ENCODE measurements at regions not wholly inside any gene's neighbourhood (a gene's known extent, or its start where the extent isn't known, plus 50 kb on each side); places are given as distances from the start of the nearest gene placed in this dataset.

DNA sequence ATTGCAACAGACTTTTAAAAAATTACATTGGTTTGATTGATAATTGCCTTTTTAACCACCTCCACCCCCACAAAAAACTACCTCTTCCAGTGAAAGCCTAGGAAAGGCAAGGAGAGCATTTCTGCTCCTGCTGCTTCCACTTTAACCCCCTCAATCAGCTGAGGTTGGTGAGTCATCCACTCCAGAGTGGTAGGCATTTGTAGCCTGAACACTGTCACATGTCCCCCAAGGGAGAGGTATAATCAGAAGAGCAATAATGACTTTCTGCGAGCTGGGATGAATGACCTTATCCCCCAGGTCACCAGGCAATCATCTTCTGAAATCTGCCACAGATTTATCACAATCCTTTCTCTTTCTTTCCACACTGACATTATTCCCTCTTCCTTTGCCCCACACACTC lies 126.6 kb upstream of the CAMK1G start:
- H3K4me1 ChIP-seq (ENCODE audit: insufficient read depth, low read length) = peaks cover 28% of the 10 kb centered on the region
- H3K9me3 ChIP-seq (ENCODE audit: control insufficient read depth, insufficient read depth, low read length) = peaks cover 15% of the 10 kb centered on the region
- H3K9ac ChIP-seq (ENCODE audit: low read depth, low read length) = no peak overlapping the region
- peaks cover 25% of the 10 kb centered on the region; the same call in 1 of the 2 replicates for H3K36me3 ChIP-seq (ENCODE audit: insufficient read depth, low read length)

DNA sequence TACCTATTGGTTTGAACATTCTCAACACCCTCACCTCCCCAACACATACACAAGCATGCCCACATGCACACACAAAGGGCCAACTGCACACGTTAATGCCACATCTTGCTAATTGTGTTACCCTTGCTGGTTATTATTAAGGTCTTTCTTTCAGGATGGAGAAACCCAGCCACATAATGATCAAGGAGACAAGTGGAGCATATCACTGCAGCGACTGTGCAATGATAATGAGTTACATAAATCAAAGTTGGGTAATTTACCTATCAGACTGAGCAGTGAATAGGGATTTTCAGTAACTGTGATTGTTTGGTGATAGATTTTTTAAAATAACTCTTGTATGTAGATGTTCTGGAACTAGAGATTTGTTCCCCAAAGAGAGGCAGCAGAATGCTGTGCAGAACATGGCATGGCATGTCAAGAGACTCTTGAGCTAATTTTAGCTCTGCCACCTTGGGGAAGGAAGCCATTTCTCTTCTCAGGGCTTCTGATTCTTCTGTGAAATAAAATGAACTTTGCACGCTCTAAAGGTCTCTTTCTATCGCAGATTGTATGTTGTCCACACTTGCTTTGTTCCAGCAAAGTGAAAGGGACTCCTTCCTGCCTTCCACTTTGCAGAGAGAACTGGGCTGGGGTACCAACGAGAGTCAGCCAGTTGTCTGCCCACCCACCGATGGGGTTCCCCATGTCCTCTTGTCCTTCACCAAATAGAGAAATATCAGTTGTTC lies 126.0 kb upstream of the CAMK1G start:
- Histone ChIP-seq H3K9ac (ENCODE audit: low read depth, low read length) (no peak overlapping the region), H3K4me1 (ENCODE audit: insufficient read depth, low read length) (peaks cover 28% of the 10 kb centered on the region), H3K36me3 (ENCODE audit: insufficient read depth, low read length) (peaks cover 25% of the 10 kb centered on the region; the same call in 1 of the 2 replicates), H3K9me3 (ENCODE audit: control insufficient read depth, insufficient read depth, low read length) (peaks cover 20% of the 10 kb centered on the region)

DNA sequence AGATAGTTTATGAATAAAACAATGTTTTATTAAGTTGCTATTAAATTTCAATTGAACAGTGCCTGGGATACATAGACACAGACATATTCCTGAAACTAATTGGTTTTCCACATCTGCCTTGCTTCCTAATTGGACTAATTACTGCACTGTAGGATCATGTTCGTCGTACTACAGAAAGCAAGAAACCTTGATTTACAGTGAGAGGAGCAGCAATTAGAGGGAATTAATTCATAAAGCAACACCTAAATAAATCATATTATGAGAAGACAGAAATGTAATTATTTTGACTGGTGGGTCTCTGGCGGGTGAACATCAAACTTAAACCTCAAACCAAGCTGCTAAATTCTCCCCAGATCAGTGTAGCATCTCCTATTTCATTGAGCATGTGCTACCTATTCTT lies 124.6 kb upstream of the CAMK1G start:
- peaks cover 26% of the 10 kb centered on the region; the same call in 1 of the 2 replicates for H3K36me3 ChIP-seq (ENCODE audit: insufficient read depth, low read length)
- no peak overlapping the region for H3K9ac ChIP-seq (ENCODE audit: low read depth, low read length)
- peaks cover 26% of the 10 kb centered on the region for H3K4me1 ChIP-seq (ENCODE audit: insufficient read depth, low read length)
- H3K9me3 ChIP-seq (ENCODE audit: control insufficient read depth, insufficient read depth, low read length) = peaks cover 33% of the 10 kb centered on the region

DNA sequence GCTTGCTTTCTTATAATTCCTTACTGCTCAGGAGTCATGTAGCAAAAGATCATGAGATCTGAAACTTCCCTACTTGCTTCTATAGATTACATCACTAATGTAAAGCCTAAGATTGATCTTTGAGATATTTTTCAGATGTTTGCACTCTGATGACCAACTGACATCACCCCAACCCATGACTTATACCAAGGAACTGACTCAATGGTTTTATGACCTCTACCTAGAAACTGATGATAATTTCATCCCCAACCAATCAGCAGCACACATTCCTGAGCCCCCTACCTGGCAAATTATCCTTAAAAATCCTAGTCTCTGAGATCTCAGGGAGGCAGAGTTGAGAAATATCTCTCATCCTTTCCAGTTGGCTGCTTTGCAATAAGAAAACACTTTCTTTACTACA lies 122.3 kb upstream of the CAMK1G start:
- H3K4me1 ChIP-seq (ENCODE audit: insufficient read depth, low read length) = peaks cover 4% of the 10 kb centered on the region; the same call in 1 of the 2 replicates
- peaks cover 15% of the 10 kb centered on the region; the same call in 1 of the 2 replicates for H3K36me3 ChIP-seq (ENCODE audit: insufficient read depth, low read length)
- peaks cover 33% of the 10 kb centered on the region for H3K9me3 ChIP-seq (ENCODE audit: control insufficient read depth, insufficient read depth, low read length)
- H3K9ac ChIP-seq (ENCODE audit: low read depth, low read length) = no peak overlapping the region

DNA sequence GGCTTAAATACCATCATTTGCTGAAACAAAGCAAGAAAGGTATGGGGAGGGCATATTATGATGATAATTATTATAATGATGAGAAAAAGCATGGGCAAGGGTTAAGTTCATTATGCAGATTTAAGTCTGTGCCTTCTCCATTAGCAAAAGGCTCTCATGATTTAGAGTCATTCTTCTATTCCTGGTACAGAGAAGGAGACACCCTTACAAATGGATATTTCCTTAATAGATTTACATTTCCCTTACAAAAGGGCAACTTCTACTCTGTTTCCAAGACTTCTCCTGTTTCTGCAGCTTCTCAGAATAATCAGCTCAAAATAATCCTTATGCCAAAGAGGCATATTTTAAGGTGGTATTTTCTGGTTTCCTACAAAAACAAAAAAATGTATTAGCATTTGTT lies 121.1 kb upstream of the CAMK1G start:
- H3K9me3 ChIP-seq (ENCODE audit: control insufficient read depth, insufficient read depth, low read length) = peaks cover 35% of the 10 kb centered on the region
- H3K9ac ChIP-seq (ENCODE audit: low read depth, low read length) = no peak overlapping the region
- H3K4me1 ChIP-seq (ENCODE audit: insufficient read depth, low read length) = no peaks in the 10 kb centered on the region
- peaks cover 6% of the 10 kb centered on the region; the same call in 1 of the 2 replicates for H3K36me3 ChIP-seq (ENCODE audit: insufficient read depth, low read length)

DNA sequence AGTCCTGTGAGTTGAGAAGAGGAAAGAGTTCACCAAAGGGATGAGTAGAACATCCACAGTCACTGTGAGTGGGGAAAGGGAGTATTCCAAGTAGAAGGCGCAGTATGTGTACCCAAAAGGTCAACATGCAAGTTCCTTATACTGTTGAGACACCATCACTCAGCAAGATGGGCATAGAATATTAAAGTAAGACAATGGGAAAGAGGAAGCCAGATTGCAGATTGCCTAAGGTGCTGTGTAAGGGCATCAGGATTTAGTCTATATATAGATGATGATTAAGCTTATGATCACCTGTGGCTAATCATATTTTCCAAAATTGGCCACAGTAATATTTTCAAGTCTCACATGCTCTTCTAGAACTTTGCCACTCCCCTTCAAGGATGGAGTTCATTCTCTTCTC lies 120.1 kb upstream of the CAMK1G start:
- Histone ChIP-seq H3K9me3 (ENCODE audit: control insufficient read depth, insufficient read depth, low read length) (peaks cover 36% of the 10 kb centered on the region), H3K4me1 (ENCODE audit: insufficient read depth, low read length) (no peaks in the 10 kb centered on the region), H3K36me3 (ENCODE audit: insufficient read depth, low read length) (peaks cover 3% of the 10 kb centered on the region; the same call in 1 of the 2 replicates), H3K9ac (ENCODE audit: low read depth, low read length) (no peak overlapping the region)

DNA sequence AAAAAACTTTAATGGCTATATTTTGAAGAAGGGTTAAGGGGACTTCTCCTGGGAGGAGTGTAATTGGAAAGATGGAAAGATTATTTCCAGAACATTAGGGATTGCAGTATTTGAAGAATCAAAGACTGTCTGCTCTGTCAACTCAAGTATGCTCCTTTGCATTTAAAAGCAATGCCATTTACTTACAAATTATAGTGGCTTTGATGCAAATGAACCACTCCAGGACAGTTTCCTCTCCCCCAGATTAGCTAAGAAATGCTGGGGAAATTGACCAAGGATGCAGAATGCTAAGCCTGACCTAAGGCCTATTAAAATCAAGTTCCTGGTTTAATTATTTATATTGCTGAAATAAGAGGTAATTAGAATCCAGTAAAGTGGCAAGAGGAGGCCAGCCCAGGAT lies 110.5 kb upstream of the CAMK1G start:
- Histone ChIP-seq H3K4me1 (ENCODE audit: insufficient read depth, low read length) (0 out of 2 replicates have a peak, but pooled peaks cover 6% of the 10 kb centered on the region), H3K9ac (ENCODE audit: low read depth, low read length) (no peak overlapping the region), H3K36me3 (ENCODE audit: insufficient read depth, low read length) (peaks cover 3% of the 10 kb centered on the region; the same call in 1 of the 2 replicates), H3K9me3 (ENCODE audit: control insufficient read depth, insufficient read depth, low read length) (peaks cover 22% of the 10 kb centered on the region)

DNA sequence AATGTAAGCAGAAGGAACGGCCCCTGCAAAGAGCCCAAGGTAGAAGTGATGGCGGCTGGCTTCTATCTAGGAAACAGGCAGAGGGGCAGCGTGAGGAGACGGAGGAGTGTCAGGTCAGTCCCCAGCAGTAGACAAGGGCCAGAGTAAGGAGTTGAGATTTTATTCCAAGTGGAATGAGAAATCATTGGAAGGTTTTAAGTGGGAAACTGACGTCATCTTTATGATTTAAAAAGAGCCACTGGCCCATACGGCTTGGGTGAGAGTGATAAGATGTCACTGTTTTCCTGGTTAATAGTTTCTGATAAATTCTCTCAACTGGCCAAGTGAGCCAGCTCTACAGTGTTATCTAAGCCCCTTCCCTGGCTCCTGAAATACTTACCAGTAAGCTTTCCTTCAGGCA lies 103.2 kb upstream of the CAMK1G start:
- no peaks in the 10 kb centered on the region for H3K4me1 ChIP-seq (ENCODE audit: insufficient read depth, low read length)
- no peaks in the 10 kb centered on the region for H3K36me3 ChIP-seq (ENCODE audit: insufficient read depth, low read length)
- H3K9ac ChIP-seq (ENCODE audit: low read depth, low read length) = no peak overlapping the region
- H3K9me3 ChIP-seq (ENCODE audit: control insufficient read depth, insufficient read depth, low read length) = 0 out of 2 replicates have a peak, but pooled peaks cover 2% of the 10 kb centered on the region

DNA sequence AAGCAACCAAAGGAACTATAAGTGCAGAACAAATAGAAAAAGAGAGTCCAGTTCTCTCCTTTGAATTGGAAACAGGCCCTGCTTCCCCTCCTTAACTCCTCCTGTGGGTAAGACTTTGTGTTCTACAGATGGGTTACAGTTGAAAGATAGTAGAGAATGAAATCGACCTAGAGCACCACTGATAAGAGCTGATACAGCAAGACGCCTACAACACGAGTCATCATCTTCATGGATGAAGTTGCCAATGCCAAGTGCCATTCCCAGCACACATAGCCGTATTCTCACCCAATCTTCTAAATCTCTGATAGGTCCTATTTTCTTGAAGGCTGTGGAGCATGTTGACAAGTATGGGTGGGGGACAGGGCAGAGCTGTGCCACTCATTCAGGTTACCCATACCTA lies 99.8 kb upstream of the CAMK1G start:
- Histone ChIP-seq H3K36me3 (ENCODE audit: insufficient read depth, low read length) (no peaks in the 10 kb centered on the region), H3K4me1 (ENCODE audit: insufficient read depth, low read length) (no peaks in the 10 kb centered on the region), H3K9ac (ENCODE audit: low read depth, low read length) (no peak overlapping the region), H3K9me3 (ENCODE audit: control insufficient read depth, insufficient read depth, low read length) (0 out of 2 replicates have a peak, but pooled peaks cover 2% of the 10 kb centered on the region)

DNA sequence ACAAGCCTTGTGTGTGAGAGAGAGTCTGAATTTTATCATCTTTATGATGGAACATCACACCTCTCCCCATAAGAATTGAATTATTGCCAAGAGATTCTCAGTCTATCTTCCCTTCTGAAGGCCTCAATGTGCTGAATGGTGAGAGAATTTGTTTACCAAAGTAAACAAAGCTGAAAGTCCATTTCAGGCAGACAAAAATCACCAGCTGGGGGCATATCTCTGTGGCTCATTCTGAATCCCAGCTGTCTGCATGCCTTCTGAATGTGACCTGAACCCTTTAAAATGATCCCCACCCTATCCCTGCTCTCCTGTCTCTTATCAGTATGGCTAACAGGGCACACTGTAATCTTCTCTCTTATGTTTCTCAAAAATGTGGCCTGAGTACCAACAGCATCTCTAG lies 99.1 kb upstream of the CAMK1G start:
- Histone ChIP-seq H3K4me1 (ENCODE audit: insufficient read depth, low read length) (no peaks in the 10 kb centered on the region), H3K9me3 (ENCODE audit: control insufficient read depth, insufficient read depth, low read length) (0 out of 2 replicates have a peak, but pooled peaks cover 2% of the 10 kb centered on the region), H3K9ac (ENCODE audit: low read depth, low read length) (no peak overlapping the region), H3K36me3 (ENCODE audit: insufficient read depth, low read length) (no peaks in the 10 kb centered on the region)

DNA sequence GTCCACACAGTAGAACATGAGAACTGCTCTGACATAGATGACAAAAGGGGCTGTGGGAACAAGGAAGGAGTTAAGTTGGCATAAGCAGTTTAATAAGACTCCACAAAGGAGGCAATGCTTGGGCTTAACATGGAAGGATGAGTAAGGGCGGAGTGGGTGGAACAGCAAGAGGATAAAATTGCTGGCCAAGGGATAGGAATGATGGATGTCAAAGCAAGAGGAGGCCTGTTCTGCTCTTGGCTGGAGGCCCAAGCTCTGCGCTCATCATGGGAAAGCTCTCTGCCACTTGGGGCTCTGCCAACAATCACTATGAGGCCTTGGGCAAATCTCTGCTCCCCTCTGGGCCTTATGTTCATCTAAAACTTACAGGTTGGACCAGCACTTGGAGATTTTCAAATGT lies 98.3 kb upstream of the CAMK1G start:
- H3K9me3 ChIP-seq (ENCODE audit: control insufficient read depth, insufficient read depth, low read length) = 0 out of 2 replicates have a peak, but pooled peaks cover 2% of the 10 kb centered on the region
- no peaks in the 10 kb centered on the region for H3K4me1 ChIP-seq (ENCODE audit: insufficient read depth, low read length)
- no peaks in the 10 kb centered on the region for H3K36me3 ChIP-seq (ENCODE audit: insufficient read depth, low read length)
- no peak overlapping the region for H3K9ac ChIP-seq (ENCODE audit: low read depth, low read length)

DNA sequence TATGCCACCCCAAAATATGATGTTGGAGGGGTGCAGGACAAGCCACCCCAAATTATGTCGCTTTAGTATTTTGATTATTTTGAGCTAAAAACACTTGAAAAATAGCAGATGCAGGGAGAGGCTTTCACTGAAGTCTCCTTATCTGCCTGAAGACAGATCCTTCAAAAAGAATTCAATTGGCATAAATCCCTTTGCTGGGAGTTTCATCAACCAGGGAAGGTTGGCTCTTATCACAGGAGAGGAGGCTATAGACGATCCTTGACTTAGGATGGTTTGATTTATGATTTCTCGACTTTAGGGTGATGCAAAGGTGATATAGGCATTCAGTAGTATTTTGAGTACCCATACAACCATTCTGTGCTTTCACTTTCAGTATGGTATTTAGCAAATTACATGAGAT lies 97.8 kb upstream of the CAMK1G start:
- Histone ChIP-seq H3K9me3 (ENCODE audit: control insufficient read depth, insufficient read depth, low read length) (0 out of 2 replicates have a peak, but pooled peaks cover 2% of the 10 kb centered on the region), H3K9ac (ENCODE audit: low read depth, low read length) (no peak overlapping the region), H3K4me1 (ENCODE audit: insufficient read depth, low read length) (no peaks in the 10 kb centered on the region), H3K36me3 (ENCODE audit: insufficient read depth, low read length) (no peaks in the 10 kb centered on the region)

DNA sequence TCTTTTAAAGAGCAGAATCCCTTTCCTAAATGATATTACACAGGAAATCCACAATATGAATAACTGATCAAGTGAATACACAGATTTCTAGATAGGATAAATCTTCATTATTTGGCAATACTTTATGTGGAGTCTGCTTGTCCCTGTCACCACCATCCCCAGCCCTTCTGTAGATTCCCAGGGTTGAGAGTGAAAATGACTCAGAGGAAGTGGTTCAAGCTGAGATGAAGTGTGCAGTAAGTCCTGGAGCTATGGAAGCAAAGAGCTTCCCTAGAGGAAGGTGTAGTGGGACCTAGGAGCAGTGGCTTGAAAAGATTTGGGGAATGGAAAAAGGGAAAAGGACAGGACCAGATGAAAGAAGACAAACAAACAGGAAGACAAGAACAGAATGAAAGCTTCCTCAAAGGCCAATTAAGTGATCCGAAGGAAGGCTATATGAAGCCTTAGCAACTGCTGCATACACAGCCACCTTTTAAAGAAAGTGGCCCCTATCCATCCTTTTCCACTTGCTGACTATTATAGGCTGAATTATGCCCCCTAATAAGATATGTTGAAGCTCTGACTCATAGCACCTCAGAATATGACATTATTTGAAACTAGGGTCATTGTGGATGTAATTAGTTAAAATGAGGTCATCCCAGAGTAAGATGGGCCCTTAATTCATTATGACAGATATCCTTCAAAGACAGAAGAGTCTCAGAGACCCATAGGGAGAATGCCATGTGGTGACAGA lies 96.5 kb upstream of the CAMK1G start:
- H3K9ac ChIP-seq (ENCODE audit: low read depth, low read length) = no peak overlapping the region
- H3K9me3 ChIP-seq (ENCODE audit: control insufficient read depth, insufficient read depth, low read length) = 0 out of 2 replicates have a peak, but pooled peaks cover 2% of the 10 kb centered on the region
- no peaks in the 10 kb centered on the region for H3K4me1 ChIP-seq (ENCODE audit: insufficient read depth, low read length)
- H3K36me3 ChIP-seq (ENCODE audit: insufficient read depth, low read length) = no peaks in the 10 kb centered on the region

DNA sequence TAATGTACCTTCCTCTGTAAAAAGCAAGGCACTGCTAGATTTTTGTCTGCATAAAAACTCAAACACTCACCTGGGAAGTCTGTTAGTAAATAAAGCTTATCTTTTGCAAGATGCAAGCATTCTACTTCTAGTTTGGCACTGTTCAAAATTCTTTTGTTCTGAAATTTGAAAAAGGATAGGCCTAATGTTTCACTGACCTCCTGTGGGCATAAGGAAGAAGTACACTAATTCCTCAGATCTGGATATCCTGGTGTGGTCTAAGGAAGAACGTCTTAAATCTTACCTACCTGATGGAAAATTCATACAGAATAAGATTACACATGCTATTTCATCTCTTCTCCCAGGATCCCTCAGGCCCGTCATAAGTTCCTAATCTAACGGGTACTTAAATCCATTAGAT lies 93.5 kb upstream of the CAMK1G start:
- Histone ChIP-seq H3K4me1 (ENCODE audit: insufficient read depth, low read length) (no peaks in the 10 kb centered on the region), H3K9ac (ENCODE audit: low read depth, low read length) (no peak overlapping the region), H3K9me3 (ENCODE audit: control insufficient read depth, insufficient read depth, low read length) (peaks cover 1% of the 10 kb centered on the region; the same call in 1 of the 2 replicates), H3K36me3 (ENCODE audit: insufficient read depth, low read length) (no peaks in the 10 kb centered on the region)

DNA sequence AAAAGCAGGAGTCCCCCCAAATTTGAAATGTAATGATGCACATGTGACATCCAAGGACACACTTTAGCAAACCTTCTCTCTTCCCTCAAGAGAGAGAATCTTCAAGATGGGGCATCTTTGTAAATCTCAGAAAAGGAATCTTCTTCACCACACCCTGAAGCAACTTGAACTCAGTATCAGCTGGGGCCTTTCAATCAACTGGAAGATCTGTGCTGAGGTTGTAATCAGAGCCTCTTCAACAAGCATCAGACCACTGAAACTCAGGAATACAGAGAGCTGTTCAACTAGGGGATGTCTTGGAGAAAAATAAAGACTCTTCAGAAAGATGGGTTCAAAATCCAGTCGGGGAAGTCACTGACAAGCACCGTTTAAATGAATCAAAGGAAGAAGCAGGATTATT lies 92.5 kb upstream of the CAMK1G start:
- Histone ChIP-seq H3K9me3 (ENCODE audit: control insufficient read depth, insufficient read depth, low read length) (peaks cover 8% of the 10 kb centered on the region; the same call in 1 of the 2 replicates), H3K9ac (ENCODE audit: low read depth, low read length) (no peak overlapping the region), H3K4me1 (ENCODE audit: insufficient read depth, low read length) (no peaks in the 10 kb centered on the region), H3K36me3 (ENCODE audit: insufficient read depth, low read length) (no peaks in the 10 kb centered on the region)

Data from ES-I3 (cell line).